GM18909 (cell line): ENCODE measurements at regions not wholly inside any gene's neighbourhood (a gene's known extent, or its start where the extent isn't known, plus 50 kb on each side); places are given as distances from the start of the nearest gene placed in this dataset.
"Not testable (repeated sequence)": the region's sequence is repeated elsewhere in the genome, so short reads cannot be mapped to it uniquely, and the experiment has no call there.

Source experiments
- ATAC-seq: cut with Tn5 transposase; IDR thresholded peaks from one replicate; pipeline ENCODE4 v1.9.1; 2021; ENCODE audit warnings: mild to moderate bottlenecking; ENCODE audit not compliant: unreplicated experiment, poor library complexity

GRCh38 chr6:160804639-160805038 is 102.6 kb downstream of the PLG start:
- no peak for ATAC-seq

- no peak for ATAC-seq
These were observed 106.2 kb downstream of the PLG start for GRCh38 chr6:160808263-160808662.

- ATAC-seq, result no peak
These were observed 108.2 kb downstream of the PLG start for GRCh38 chr6:160810238-160810637.

GRCh38 chr6:160812097-160812496 is 110.1 kb downstream of the PLG start:
- no peak for ATAC-seq

GRCh38 chr6:160818934-160819333 is 116.9 kb downstream of the PLG start:
- ATAC-seq, result no peak

GRCh38 chr6:160820661-160821060 is 118.6 kb downstream of the PLG start:
- ATAC-seq, result not testable (repeated sequence)

- no peak for ATAC-seq
These were observed 129.7 kb downstream of the PLG start for GRCh38 chr6:160831739-160832138.

- no peak for ATAC-seq
These were observed 130.4 kb downstream of the PLG start for GRCh38 chr6:160832422-160832821.

GRCh38 chr6:160837146-160837545 is 135.1 kb downstream of the PLG start:
- ATAC-seq, result no peak

GRCh38 chr6:160851031-160851430 is 140.5 kb upstream of the MAP3K4 start:
- ATAC-seq, result no peak

GRCh38 chr6:160853946-160854345 is 137.6 kb upstream of the MAP3K4 start:
- ATAC-seq, result no peak

- no peak for ATAC-seq
These were observed 132.7 kb upstream of the MAP3K4 start for GRCh38 chr6:160858886-160859285.

GRCh38 chr6:160859822-160860221 is 131.7 kb upstream of the MAP3K4 start:
- ATAC-seq, result no peak

GRCh38 chr6:160861824-160862223 is 129.7 kb upstream of the MAP3K4 start:
- ATAC-seq, result no peak

GRCh38 chr6:160863782-160864181 is 127.8 kb upstream of the MAP3K4 start:
- ATAC-seq, result no peak

- ATAC-seq, result peak; percentile 65
These were observed 120.2 kb upstream of the MAP3K4 start for GRCh38 chr6:160871320-160871719.

- ATAC-seq, result no peak
These were observed 110.3 kb upstream of the MAP3K4 start for GRCh38 chr6:160881148-160881808.

GRCh38 chr6:160882006-160882405 is 109.6 kb upstream of the MAP3K4 start:
- ATAC-seq, result no peak

GRCh38 chr6:160882791-160883279 is 108.7 kb upstream of the MAP3K4 start:
- ATAC-seq, result no peak

- no peak for ATAC-seq
These were observed 108.0 kb upstream of the MAP3K4 start for GRCh38 chr6:160883560-160883959.

- ATAC-seq, result no peak
These were observed 107.6 kb upstream of the MAP3K4 start for GRCh38 chr6:160883999-160884398.

- ATAC-seq, result not testable (repeated sequence)
These were observed 102.4 kb upstream of the MAP3K4 start for GRCh38 chr6:160889148-160889547.
